HG03521 (cell line): ENCODE measurements at regions not wholly inside any gene's neighbourhood (a gene's known extent, or its start where the extent isn't known, plus 50 kb on each side); places are given as distances from the start of the nearest gene placed in this dataset.

Experiments
- ATAC-seq: cut with Tn5 transposase; IDR thresholded peaks from one replicate; pipeline ENCODE4 v1.9.1; 2021; ENCODE audit warnings: mild to moderate bottlenecking, moderate library complexity; ENCODE audit not compliant: unreplicated experiment

DNA sequence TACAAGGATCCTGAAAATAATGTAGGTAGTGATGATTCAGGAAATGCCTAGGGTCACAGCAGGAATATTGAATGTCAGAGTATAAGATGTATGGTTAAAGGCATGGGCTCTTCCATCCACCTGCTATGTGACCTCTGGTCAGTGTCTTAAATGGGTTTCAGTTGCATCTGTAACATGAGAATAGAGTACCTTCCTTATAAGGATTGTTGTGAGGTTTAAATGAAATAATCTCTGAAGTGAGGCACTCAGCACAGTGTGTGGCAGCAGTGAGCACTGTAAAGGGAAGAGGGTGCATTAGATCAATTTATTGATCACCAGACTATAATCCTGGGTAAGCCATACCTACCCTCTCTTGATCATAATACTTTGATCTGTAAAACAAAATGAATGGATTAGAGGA, 319.1 kb downstream of the SLC4A3 start:
- no peak for ATAC-seq

GRCh38 chr2:219947575-219947974, 320.1 kb downstream of the SLC4A3 start:
- no peak for ATAC-seq

DNA sequence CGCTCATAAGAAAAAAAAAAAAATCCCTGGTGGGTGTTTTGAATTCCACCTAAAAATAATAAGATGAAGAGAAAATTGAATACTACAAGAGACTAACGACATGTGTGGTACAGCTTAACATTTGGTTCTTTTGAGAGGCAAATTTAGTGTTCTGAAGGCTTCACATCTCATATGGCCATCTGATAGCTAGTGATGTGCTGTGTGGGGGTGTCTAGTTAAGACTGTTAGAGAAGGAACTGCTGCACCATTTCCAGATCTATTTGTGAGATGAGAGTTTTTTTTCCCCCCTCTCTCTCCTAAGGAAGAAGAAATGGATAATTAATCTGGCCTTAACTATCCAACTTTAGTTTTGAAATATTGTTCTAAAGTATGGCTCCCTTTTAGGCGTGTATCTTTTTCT, 321.6 kb downstream of the SLC4A3 start:
- no peak for ATAC-seq

DNA sequence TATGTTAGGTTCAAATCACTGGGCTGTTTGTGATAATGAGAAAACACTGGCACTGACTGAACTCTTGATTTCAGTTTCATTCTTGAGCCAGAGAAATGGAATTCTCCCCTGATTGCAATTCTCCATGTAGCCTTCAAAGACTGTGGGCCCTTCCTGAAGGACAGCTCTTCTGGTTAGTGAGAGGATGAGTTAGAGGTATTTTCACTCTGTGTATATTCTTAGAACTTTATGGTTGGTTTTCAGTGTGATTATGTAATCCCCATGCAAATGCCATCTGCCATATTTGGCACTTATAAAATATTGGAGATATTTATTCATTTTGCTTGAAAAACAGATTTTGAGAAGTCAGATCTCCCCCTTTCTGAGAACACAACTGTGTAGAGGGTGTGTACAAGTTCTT, 323.7 kb downstream of the SLC4A3 start:
- no peak for ATAC-seq

GRCh38 chr2:219954331-219954730, 326.9 kb downstream of the SLC4A3 start:
- no peak for ATAC-seq

DNA sequence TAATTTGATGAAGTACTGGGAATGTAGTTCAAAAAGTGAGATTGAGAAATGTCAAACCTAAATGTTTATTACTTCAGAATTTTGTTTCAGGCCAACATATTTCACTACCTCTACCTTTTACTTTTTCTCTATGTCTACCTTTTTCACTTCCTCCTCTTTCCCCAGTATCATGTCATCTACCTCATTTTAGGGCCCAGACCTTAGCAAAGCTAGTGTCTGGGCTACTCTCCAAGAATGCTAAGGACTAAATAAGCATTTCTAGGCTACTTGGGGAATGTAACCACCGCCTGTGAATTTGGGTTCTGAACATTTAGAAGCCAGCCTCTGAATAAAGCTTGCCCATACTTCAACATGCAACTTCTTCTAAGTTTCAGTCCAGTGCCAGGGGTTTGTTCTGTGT, 330.4 kb downstream of the SLC4A3 start:
- no peak for ATAC-seq

GRCh38 chr2:219958941-219959340, 331.5 kb downstream of the SLC4A3 start:
- ATAC-seq = no peak

GRCh38 chr2:219959471-219959870, 332.0 kb downstream of the SLC4A3 start:
- no peak for ATAC-seq

GRCh38 chr2:219961947-219962498, 334.6 kb downstream of the SLC4A3 start:
- no peak for ATAC-seq

DNA sequence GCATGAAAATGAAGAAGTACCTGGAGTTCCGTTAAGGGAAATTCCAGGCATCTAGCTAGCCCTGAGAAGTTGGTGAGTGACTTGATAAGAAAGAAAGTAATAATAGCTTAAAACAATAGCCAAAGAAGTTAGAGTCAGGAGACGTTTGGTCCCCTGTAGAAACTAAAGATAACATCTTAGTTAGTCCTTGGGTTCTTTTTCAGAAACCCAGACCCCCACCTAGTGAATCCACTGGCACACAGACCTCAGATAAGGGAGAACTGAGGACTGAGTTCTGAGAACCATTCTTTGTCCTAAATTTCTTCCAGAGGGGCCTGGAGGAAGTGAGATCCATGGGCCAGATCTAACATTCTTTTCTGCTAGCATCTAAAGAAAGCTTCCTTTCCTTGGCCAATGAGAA, 335.4 kb downstream of the SLC4A3 start:
- no peak for ATAC-seq

- ATAC-seq = no peak
These were observed 338.1 kb downstream of the SLC4A3 start for GRCh38 chr2:219965287-219966194.

DNA sequence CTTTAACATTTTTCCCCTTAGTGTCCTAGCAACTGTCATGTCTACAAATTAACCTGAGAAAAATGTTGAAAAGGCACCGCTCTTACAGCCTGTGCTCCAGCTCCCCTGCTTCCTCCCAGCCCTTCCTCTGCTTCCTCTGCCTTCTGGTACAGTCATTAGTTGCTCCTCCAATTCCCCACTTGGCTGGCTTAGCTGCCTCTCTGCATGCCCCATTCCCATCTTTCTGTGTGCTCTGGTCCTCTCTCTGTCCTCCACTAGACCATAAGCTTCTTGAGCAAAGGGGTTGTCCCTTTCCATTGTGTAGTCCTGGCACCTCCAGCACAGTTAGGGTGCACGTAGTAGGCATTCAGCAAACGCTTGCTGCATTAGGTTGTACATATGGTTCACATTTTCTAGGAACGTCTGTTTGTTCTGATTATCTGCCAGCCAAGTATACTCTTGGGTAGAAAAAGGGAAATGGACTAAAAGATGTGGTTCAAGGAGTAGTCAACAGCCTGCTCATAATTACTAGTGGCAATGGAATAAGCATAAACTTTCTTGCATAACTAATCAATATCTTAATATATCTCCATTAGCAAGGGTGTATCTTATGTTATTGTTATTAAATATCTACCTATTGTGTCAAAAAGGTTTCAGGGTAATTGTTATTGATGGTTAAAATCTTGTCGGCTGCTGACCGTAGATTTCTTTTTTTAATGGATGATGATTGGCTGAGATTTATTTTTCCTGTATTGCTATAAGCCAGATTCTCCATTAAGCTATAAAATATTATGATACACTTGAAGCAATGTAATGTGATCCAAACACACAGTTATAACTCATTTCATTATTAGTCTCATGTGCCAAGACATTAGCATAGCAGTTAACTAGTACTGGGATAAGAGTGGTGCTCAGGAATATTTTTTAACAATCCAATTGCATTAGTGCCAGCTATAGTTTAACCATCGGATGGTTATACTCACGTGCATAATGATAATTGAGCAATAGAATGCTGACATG, 340.1 kb downstream of the SLC4A3 start:
- ATAC-seq = no peak

- no peak for ATAC-seq
These were observed 341.4 kb downstream of the SLC4A3 start for GRCh38 chr2:219968685-219969345.

DNA sequence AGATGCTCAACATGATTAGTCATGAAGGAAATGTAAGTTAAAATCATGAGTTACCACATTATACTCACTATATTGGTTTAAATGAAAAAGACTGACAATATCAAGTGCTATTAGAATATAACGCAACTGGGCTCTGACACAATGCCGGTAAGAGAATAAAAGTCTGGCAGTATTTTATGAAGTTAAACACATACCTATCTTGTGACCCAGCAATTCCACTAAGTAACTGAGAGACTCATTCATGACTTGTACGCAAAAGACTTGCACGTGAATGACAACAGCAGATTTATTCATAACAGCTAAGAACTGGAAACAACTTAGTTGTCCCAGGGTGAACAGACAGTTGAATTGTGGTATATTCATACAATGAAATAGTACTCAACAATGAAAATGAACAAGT, 342.1 kb downstream of the SLC4A3 start:
- no peak for ATAC-seq

- no peak for ATAC-seq
These were observed 345.7 kb downstream of the SLC4A3 start for GRCh38 chr2:219973136-219973535.

- ATAC-seq = no peak
These were observed 349.4 kb downstream of the SLC4A3 start for GRCh38 chr2:219976871-219977270.

GRCh38 chr2:219980638-219981037, 353.2 kb downstream of the SLC4A3 start:
- ATAC-seq = no peak

GRCh38 chr2:219983836-219984235, 356.4 kb downstream of the SLC4A3 start:
- ATAC-seq = no peak

GRCh38 chr2:219985017-219985416, 357.6 kb downstream of the SLC4A3 start:
- no peak for ATAC-seq

GRCh38 chr2:219987830-219988229, 360.4 kb downstream of the SLC4A3 start:
- no peak for ATAC-seq

GRCh38 chr2:219989744-219990143, 362.3 kb downstream of the SLC4A3 start:
- no peak for ATAC-seq
